ENCODE measurements at regions not wholly inside any gene's neighbourhood (a gene's known extent, or its start where the extent isn't known, plus 50 kb on each side); places are given as distances from the start of the nearest gene placed in this dataset.

DNA sequence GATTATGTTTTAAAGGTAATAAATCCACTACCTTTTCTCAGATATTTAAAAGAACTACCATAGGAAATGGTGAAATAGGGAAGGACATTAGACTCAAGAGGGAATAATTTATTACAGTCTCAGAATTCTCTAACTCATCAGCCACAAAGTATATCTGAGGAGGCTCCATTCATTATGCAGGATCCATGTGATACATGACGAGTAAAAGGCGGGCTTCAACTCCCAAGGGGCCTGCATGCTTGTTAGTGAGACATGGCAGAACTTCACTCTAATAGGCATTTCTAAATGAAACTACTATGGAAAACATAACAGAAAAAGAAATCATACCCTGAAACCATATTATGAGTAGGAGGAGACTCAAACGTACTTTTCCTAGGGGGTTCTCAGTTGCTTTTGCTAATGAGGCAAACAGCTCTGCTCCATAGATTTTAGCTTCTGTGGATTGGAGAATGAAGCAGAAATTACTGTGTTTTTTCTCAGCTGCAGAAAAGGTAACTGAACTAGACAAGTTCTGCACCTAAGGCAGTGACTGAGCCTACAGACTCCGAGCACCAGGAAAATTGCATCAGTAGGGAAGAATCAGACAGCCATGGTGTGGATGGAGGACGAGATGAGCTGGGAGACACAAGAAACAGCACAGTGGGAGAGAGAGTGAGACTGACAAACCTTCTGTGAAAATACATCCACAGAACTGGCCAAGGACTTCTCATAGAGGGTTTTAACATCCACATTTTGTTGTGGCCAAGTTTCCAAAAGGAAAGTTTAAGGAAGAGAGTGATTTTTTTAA, 254.6 kb upstream of the PRDM1 start:
- ATAC-seq (no peak), DNase-seq (no peak)
- no peaks in the 10 kb centered on the region for H3K9me3 ChIP-seq (ENCODE audit: control insufficient read depth, low read length, poor library complexity, severe bottlenecking)
- Mint-ChIP-seq H3K4me1 (peaks cover 2% of the 10 kb centered on the region), H3K36me3 (ENCODE audit: low read depth) (no peaks in the 10 kb centered on the region), H3K27me3 (no peaks in the 10 kb centered on the region), H3K4me3 (no peak overlapping the region), H3K27ac (no peak overlapping the region)

- H3K27ac Mint-ChIP-seq, result no peak overlapping the region
- no peak overlapping the region for H3K4me3 Mint-ChIP-seq
Observed at GRCh38 chr6:105825210-105825609, 260.9 kb upstream of the PRDM1 start.

DNA sequence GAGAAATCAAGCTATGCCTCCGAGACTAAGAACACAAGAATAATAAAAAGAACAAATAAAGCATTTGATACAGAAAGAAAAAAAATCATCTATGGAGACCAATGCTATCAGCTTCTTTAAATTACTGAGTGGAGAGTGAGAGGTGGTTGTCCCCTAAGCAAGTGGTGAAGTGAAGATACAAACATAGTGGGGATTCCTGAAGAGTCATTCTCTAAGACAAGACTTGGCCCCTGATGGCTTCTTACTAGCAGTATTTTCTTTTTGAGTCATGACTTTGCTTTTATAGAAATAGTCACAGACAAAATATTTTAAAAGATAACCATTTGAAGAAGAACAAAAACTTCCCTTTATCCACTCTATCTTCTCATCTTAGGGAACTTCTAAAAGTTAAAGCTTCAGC, 261.4 kb upstream of the PRDM1 start:
- no peak overlapping the region for H3K27ac Mint-ChIP-seq
- no peaks in the 10 kb centered on the region for H3K4me1 Mint-ChIP-seq
- no peaks in the 10 kb centered on the region for H3K27me3 Mint-ChIP-seq
- no peak overlapping the region for H3K4me3 Mint-ChIP-seq
- DNase-seq (no peak), ATAC-seq (no peak)
- no peaks in the 10 kb centered on the region for H3K36me3 Mint-ChIP-seq (ENCODE audit: low read depth)
- peaks cover 3% of the 10 kb centered on the region for H3K9me3 ChIP-seq (ENCODE audit: control insufficient read depth, low read length, poor library complexity, severe bottlenecking)

More at GRCh38 chr6:105825210-105825609, 260.9 kb upstream of the PRDM1 start:
- no peak for DNase-seq
- H3K9me3 ChIP-seq (ENCODE audit: control insufficient read depth, low read length, poor library complexity, severe bottlenecking), result peaks cover 3% of the 10 kb centered on the region
- H3K4me1 Mint-ChIP-seq, result no peaks in the 10 kb centered on the region
- no peaks in the 10 kb centered on the region for H3K27me3 Mint-ChIP-seq
- no peaks in the 10 kb centered on the region for H3K36me3 Mint-ChIP-seq (ENCODE audit: low read depth)
- no peak for ATAC-seq

DNA sequence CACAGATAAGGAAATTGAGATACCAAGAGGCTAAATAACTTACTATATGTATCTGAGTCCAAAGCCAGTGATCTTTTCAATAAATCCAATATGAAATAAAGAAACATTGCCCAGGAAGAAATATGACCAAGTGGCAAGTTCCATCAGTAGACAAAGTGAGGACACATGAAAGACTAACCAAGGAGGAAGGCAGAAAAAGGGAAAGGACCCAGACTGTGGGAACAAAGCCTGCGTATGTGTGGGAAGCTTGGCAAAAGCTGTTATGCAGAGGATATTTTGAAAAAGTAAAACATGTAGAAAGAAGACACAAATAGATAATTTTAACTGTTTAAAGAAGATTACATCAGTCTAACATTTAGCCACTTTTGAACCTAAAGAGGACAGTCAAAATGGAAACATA, 264.4 kb upstream of the PRDM1 start:
- Mint-ChIP-seq H3K4me3 (no peak overlapping the region), H3K27me3 (no peaks in the 10 kb centered on the region), H3K4me1 (no peaks in the 10 kb centered on the region), H3K36me3 (ENCODE audit: low read depth) (no peaks in the 10 kb centered on the region), H3K27ac (no peak overlapping the region)
- DNase-seq, result no peak
- H3K9me3 ChIP-seq (ENCODE audit: control insufficient read depth, low read length, poor library complexity, severe bottlenecking), result peaks cover 3% of the 10 kb centered on the region
- no peak for ATAC-seq

DNA sequence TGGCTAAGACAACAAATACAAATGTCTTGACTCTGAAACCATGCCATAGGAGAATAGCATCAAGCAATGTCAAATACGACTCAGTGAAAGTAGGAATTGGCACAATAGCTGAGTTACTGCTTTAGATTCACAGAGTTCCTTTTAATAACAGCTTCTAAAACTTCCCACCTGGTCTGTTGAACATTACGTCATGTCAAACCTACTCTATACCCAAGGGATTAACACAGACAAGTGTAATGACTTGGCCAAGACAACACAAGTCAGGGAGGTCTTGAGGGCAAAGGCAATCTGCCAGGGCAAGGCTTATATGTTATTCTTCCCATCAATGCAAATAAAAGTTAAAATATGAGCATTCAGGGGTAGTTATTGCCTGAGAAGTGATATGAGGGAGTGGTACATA, 265.1 kb upstream of the PRDM1 start:
- H3K9me3 ChIP-seq (ENCODE audit: control insufficient read depth, low read length, poor library complexity, severe bottlenecking), result peaks cover 3% of the 10 kb centered on the region
- no peaks in the 10 kb centered on the region for H3K27me3 Mint-ChIP-seq
- no peak overlapping the region for H3K4me3 Mint-ChIP-seq
- no peak for ATAC-seq
- DNase-seq, result no peak
- H3K4me1 Mint-ChIP-seq, result peaks cover 2% of the 10 kb centered on the region
- no peaks in the 10 kb centered on the region for H3K36me3 Mint-ChIP-seq (ENCODE audit: low read depth)
- no peak overlapping the region for H3K27ac Mint-ChIP-seq

DNA sequence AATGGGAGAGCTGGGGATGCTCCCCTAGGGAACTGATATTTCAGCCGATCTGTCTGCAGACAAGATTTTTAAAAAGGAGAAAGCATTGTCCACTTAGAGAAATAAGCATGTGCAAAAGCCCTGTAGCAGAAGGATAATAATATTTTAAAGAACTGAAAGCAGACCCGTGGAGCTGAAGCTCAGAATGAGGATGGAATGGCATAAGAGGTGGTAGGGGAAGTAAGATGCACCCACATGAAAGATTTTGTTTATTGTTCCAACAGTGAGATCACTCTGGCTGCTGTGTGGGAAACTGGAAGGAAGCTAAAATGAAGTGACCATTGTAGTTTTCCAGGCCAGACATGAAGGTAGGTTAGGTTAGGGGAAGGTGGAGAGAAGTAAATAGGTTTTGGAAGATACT, 266.4 kb upstream of the PRDM1 start:
- DNase-seq (no peak), ATAC-seq (no peak)
- H3K27ac Mint-ChIP-seq, result no peak overlapping the region
- H3K27me3 Mint-ChIP-seq, result no peaks in the 10 kb centered on the region
- H3K4me3 Mint-ChIP-seq, result no peak overlapping the region
- H3K36me3 Mint-ChIP-seq (ENCODE audit: low read depth), result no peaks in the 10 kb centered on the region
- H3K4me1 Mint-ChIP-seq, result peaks cover 12% of the 10 kb centered on the region
- H3K9me3 ChIP-seq (ENCODE audit: control insufficient read depth, low read length, poor library complexity, severe bottlenecking), result peaks cover 3% of the 10 kb centered on the region

GRCh38 chr6:105818505-105818904, 267.6 kb upstream of the PRDM1 start:
- Mint-ChIP-seq H3K27ac (no peak overlapping the region), H3K27me3 (no peaks in the 10 kb centered on the region), H3K4me1 (peaks cover 22% of the 10 kb centered on the region), H3K4me3 (no peak overlapping the region), H3K36me3 (ENCODE audit: low read depth) (no peaks in the 10 kb centered on the region)
- DNase-seq (no peak), ATAC-seq (no peak)
- H3K9me3 ChIP-seq (ENCODE audit: control insufficient read depth, low read length, poor library complexity, severe bottlenecking), result peaks cover 3% of the 10 kb centered on the region

DNA sequence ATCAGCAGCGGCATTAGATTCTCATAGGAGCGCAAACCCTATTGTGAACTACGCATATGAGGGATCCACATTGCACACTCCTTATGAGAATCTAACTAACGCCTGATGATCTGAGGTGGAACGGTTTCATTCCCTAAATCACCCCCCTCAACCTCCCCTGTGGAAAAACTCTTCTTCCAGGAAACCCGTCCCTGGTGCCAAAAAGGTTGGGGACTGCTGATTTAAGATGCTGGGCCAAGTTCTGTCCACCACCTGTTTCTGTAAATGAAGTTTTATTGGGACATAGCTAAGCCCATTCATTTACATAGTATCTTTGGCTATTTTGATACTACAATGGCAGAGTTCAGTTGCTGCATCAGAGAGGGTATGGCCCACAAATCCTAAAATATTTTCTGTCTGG, 268.2 kb upstream of the PRDM1 start:
- Mint-ChIP-seq H3K4me3 (no peak overlapping the region), H3K27ac (no peak overlapping the region), H3K27me3 (no peaks in the 10 kb centered on the region), H3K4me1 (peaks cover 24% of the 10 kb centered on the region), H3K36me3 (ENCODE audit: low read depth) (no peaks in the 10 kb centered on the region)
- ATAC-seq (no peak), DNase-seq (no peak)
- H3K9me3 ChIP-seq (ENCODE audit: control insufficient read depth, low read length, poor library complexity, severe bottlenecking), result peaks cover 3% of the 10 kb centered on the region

DNA sequence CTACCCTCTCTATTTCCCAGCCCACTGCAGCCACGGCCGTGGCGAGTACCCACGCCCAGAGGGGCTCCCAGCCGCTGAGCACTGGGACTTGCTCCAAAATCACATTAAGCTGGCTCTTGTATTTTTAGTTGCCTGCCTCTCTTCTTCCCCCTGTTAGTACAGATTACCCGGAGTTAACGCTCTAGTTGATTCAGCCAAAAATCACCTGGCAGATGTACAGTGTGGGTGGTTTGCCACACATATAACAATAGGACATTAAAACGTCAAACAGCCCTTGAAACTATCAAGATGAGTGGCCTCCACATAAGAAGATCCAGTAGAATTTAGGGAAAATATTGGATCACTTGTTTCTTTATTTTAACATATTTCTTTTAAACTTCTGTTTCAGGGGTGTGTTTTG, 268.8 kb upstream of the PRDM1 start:
- Mint-ChIP-seq H3K27ac (no peak overlapping the region), H3K4me1 (peaks cover 27% of the 10 kb centered on the region), H3K27me3 (no peaks in the 10 kb centered on the region), H3K4me3 (no peak overlapping the region), H3K36me3 (ENCODE audit: low read depth) (no peaks in the 10 kb centered on the region)
- DNase-seq (no peak), ATAC-seq (no peak)
- H3K9me3 ChIP-seq (ENCODE audit: control insufficient read depth, low read length, poor library complexity, severe bottlenecking), result no peaks in the 10 kb centered on the region

DNA sequence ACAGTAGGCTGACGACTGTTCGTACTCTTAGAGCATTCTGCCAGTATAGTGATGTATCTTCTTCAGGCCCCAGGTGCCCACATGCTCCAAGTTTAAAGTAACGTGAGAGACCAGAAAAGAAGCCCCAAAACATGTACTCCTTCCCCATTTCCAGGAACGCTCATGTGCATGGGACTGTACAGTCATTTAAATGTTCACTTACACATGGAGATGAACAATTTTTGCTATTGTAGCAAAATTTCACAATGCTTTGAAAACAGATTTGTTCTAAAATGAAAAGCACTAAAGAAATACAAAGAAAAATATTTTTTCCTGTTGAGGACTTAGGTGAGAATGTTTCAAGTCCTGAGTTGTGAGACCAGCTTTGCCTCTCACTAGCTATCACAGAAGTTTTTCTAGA, 269.3 kb upstream of the PRDM1 start:
- ATAC-seq (no peak), DNase-seq (no peak)
- Mint-ChIP-seq H3K36me3 (ENCODE audit: low read depth) (no peaks in the 10 kb centered on the region), H3K4me3 (no peak overlapping the region), H3K27ac (no peak overlapping the region), H3K4me1 (peaks cover 28% of the 10 kb centered on the region), H3K27me3 (no peaks in the 10 kb centered on the region)
- no peaks in the 10 kb centered on the region for H3K9me3 ChIP-seq (ENCODE audit: control insufficient read depth, low read length, poor library complexity, severe bottlenecking)

- ATAC-seq, result no peak
- no peaks in the 10 kb centered on the region for H3K27me3 Mint-ChIP-seq
- no peak for DNase-seq
- no peak overlapping the region for H3K27ac Mint-ChIP-seq
- H3K4me3 Mint-ChIP-seq, result no peak overlapping the region
- no peaks in the 10 kb centered on the region for H3K9me3 ChIP-seq (ENCODE audit: control insufficient read depth, low read length, poor library complexity, severe bottlenecking)
- no peaks in the 10 kb centered on the region for H3K36me3 Mint-ChIP-seq (ENCODE audit: low read depth)
- peaks cover 30% of the 10 kb centered on the region for H3K4me1 Mint-ChIP-seq
Observed at GRCh38 chr6:105815661-105816555, 270.2 kb upstream of the PRDM1 start.

DNA sequence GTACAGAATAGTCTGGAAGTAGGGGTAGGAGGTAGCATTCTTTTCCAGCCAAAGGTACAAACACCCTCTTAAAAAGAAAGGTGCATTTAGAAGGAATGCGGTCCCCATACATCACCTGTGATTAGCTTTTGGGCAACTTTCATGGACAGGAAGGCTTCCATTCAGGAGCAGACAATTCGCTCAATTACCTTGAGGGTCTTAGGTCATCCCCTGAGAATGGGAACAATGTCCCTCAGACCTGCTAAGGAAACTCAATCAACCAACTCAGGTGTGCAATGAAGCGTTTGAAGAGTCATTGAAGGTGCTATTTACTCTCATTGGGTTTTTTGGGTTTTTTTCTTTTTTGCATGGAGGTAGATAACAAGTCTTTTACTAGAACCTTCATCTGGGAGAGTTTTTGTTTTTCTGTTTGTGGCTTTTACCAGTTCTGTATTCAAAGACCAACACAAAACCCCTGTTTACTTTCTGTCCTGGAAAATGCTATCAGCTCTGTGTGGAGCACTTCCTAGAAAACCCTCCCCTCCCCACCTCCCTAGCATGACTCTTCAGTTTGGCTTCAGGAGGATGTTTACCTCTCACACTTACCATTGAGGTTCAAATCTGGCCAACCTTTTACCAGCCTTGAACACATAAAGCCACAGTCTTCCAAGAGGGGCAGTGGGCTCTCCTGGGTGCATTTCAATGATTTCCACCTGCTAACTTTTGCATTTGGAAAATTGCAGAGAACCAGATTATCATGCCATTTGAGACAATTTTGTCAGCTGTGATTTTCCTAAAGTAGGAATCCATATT, 271.2 kb upstream of the PRDM1 start:
- H3K36me3 Mint-ChIP-seq (ENCODE audit: low read depth), result no peaks in the 10 kb centered on the region
- DNase-seq (no peak), ATAC-seq (no peak)
- H3K27me3 Mint-ChIP-seq, result no peaks in the 10 kb centered on the region
- no peak overlapping the region for H3K4me3 Mint-ChIP-seq
- peaks cover 40% of the 10 kb centered on the region for H3K4me1 Mint-ChIP-seq
- H3K27ac Mint-ChIP-seq, result no peak overlapping the region
- H3K9me3 ChIP-seq (ENCODE audit: control insufficient read depth, low read length, poor library complexity, severe bottlenecking), result no peaks in the 10 kb centered on the region

DNA sequence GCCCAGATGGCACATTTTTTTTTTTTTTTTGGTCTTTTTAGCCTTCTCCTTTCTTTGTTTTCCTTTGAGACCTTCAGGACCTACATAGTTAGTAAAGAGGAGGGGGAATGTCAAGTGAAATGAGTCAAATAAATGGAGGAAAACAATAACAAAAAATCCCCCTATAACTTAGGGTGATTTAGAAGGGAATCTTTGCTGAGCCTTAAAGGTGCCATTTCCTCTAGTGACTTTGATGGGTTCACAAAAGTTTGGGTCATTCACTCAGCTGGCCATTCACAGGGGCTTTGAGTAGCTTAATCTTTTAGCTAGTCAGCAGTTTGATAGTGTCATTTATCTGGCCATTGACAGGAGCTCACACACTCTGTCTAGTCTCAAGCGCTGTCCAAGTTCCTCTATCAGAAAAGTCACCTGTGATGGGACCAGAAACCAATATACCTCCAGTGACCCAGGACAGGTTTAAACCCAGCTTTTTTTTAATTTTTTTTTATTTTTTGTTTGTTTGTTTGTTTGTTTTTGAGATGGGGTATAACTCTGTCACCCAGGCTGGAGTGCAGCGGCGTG, 275.1 kb upstream of the PRDM1 start:
- Mint-ChIP-seq H3K27ac (peak overlapping the region; percentile 6), H3K27me3 (no peaks in the 10 kb centered on the region), H3K4me1 (peaks cover 56% of the 10 kb centered on the region), H3K36me3 (ENCODE audit: low read depth) (no peaks in the 10 kb centered on the region), H3K4me3 (peak overlapping the region; percentile 61)
- DNase-seq, result no peak
- H3K9me3 ChIP-seq (ENCODE audit: control insufficient read depth, low read length, poor library complexity, severe bottlenecking), result no peaks in the 10 kb centered on the region
- ATAC-seq, result no peak

Measured in T-helper 17 cell (primary cell).